Spleen (tissue), 11 donors: ENCODE measurements at regions not wholly inside any gene's neighbourhood (a gene's known extent, or its start where the extent isn't known, plus 50 kb on each side); places are given as distances from the start of the nearest gene placed in this dataset.

Experiments used
- DNase-seq: peaks from one replicate; pipeline ENCODE4 v3.0.0-alpha.2; 2020
- H3K27ac ChIP-seq, 8 donors: fragments of 200-600 bp; sonication (generic) in 7 of 8; 1 replicate in 4 of 8; 2 replicates in 4 of 8; pipeline versions ENCODE4 v1.5.0 to v1.8.0; 2016 to 2021; ENCODE audit warnings: inconsistent platforms in 4 of 8, mild to moderate bottlenecking in 4 of 8, moderate library complexity in 1 of 8
- H3K27me3 ChIP-seq, 7 donors: fragments of 200-600 bp; sonication (generic) in 6 of 7; replicated peaks in 1 of 7; 1 replicate in 4 of 7; 2 replicates in 3 of 7; pipeline versions ENCODE4 v1.5.0 to v1.8.0; 2016 to 2021; ENCODE audit warnings: inconsistent platforms in 3 of 7, mild to moderate bottlenecking in 1 of 7
- H3K36me3 ChIP-seq, 6 donors: fragments of 200-600 bp; sonication (generic) in 5 of 6; 1 replicate in 4 of 6; 2 replicates in 2 of 6; pipeline versions ENCODE4 v1.5.0 to v1.8.0; 2016 to 2021; ENCODE audit warnings: inconsistent platforms in 2 of 6
- H3K4me1 ChIP-seq, 6 donors: fragments of 200-600 bp; sonication (generic) in 5 of 6; 1 replicate in 3 of 6; 2 replicates in 3 of 6; pipeline versions ENCODE4 v1.5.0 to v1.8.0; 2016 to 2021; ENCODE audit warnings: inconsistent platforms in 3 of 6
- H3K4me3 ChIP-seq, 8 donors: fragments of 200-600 bp; sonication (generic) in 7 of 8; 1 replicate in 4 of 8; 2 replicates in 4 of 8; pipeline versions ENCODE4 v1.5.0 to v1.8.0; 2016 to 2021; ENCODE audit warnings: inconsistent platforms in 4 of 8, mild to moderate bottlenecking in 4 of 8, moderate library complexity in 2 of 8
- H3K9me3 ChIP-seq, 8 donors: fragments of 200-600 bp; sonication (generic) in 7 of 8; 1 replicate in 4 of 8; 2 replicates in 4 of 8; pipeline versions ENCODE4 v1.5.0 to v1.8.0; 2016 to 2021; ENCODE audit warnings: inconsistent platforms in 4 of 8
- CTCF ChIP-seq, 11 experiments: fragments of 200-600 bp in 7 of 11; fragments of 450-650 bp in 4 of 11; sonication (generic) in 4 of 11; IDR thresholded peaks in 8 of 11; conservative IDR thresholded peaks in 3 of 11; 1 replicate in 7 of 11; 2 replicates in 4 of 11; pipeline versions ENCODE4 v1.4.0 to v1.8.0; 2016 to 2021; ENCODE audit warnings: antibody characterized with exemption in 11 of 11, inconsistent platforms in 4 of 11, mild to moderate bottlenecking in 1 of 11
- POLR2A ChIP-seq, 3 donors: fragments of 450-650 bp; IDR thresholded peaks; one replicate each; pipeline ENCODE4 v1.5.1; 2017; ENCODE audit warnings: antibody characterized with exemption in 3 of 3, mild to moderate bottlenecking in 1 of 3
- POLR2AphosphoS5 ChIP-seq, 3 donors: sonication (generic); formaldehyde crosslinking; IDR thresholded peaks; one replicate each; pipeline ENCODE4 v1.5.1; 2017; ENCODE audit warnings: antibody characterized with exemption in 3 of 3
- WGBS, 5 donors: extraction: QIAGEN DNeasy Blood & Tissue Kit in 3 of 5; methylation state at CpG; one replicate each; pipeline versions ENCODE4 v1.1.5 to v1.1.7; 2013 to 2018; 5-methylcytosine and 5-hydroxymethylcytosine counted together
- intact Hi-C: fragments of 100-400 bp; cut with DNase I; formaldehyde crosslinking; loops from one replicate; pipeline ENCODE4 v1.15.0; 2023; ENCODE audit warnings: low total_unique reads
- donor health status: healthy with polysubstance abuse.
- donor health status: DM: no; HTN: no; CAD: no; lungs with moderate emphysema.
- donor health status: DM: no; HTN: no; CAD: no.
- donor health status: Bipolar disorder and iron deficiency.
- donor health status: healthy.
- donor health status: DM: no; HTN: no; CAD: no.
- donor health status: DM: yes; HTN: yes; CAD: no.

- Histone ChIP-seq H3K9me3 (peaks cover 0 to 9% (median 0%) of the 10 kb centered on the region in 8 donors), H3K4me3 (no peak overlapping the region), H3K4me1 (no peaks in the 10 kb centered on the region), H3K27ac (no peak overlapping the region), H3K27me3 (no peaks in the 10 kb centered on the region), H3K36me3 (no peaks in the 10 kb centered on the region)
- WGBS, 5 donors, result 82 to 89% (median 86%) methylated on average over 8 of the region's 8 CpGs
- TF ChIP-seq CTCF (IDR thresholded peaks at IDR 0.05 in 8 of 11, conservative IDR thresholded peaks at IDR 0.05 in 3 of 11) (no peak), POLR2A (IDR thresholded peaks at IDR 0.05) (no peak), POLR2AphosphoS5 (IDR thresholded peaks at IDR 0.05) (no peak)
- intact Hi-C loops, result no loop called here
- no peak for DNase-seq
Measured at GRCh38 chr11:28760676-28761390, 652.6 kb downstream of the METTL15 start.

- TF ChIP-seq POLR2AphosphoS5 (IDR thresholded peaks at IDR 0.05), result no peak
- TF ChIP-seq POLR2A (IDR thresholded peaks at IDR 0.05), result no peak
- no peak for TF ChIP-seq CTCF (IDR thresholded peaks at IDR 0.05 in 8 of 11, conservative IDR thresholded peaks at IDR 0.05 in 3 of 11)
- no peaks in the 10 kb centered on the region for H3K4me1 ChIP-seq
- H3K9me3 ChIP-seq, result no peaks in the 10 kb centered on the region
- no peak overlapping the region for H3K4me3 ChIP-seq
- intact Hi-C loops, result no loop called here
- H3K27ac ChIP-seq, result no peak overlapping the region
- H3K27me3 ChIP-seq, result no peaks in the 10 kb centered on the region
- DNase-seq, result no peak
- H3K36me3 ChIP-seq, result no peaks in the 10 kb centered on the region
Measured at GRCh38 chr11:28759311-28759710, 651.1 kb downstream of the METTL15 start.

- DNase-seq, result no peak
- Histone ChIP-seq H3K9me3 (no peaks in the 10 kb centered on the region), H3K4me3 (no peak overlapping the region), H3K27me3 (no peaks in the 10 kb centered on the region), H3K36me3 (no peaks in the 10 kb centered on the region), H3K4me1 (no peaks in the 10 kb centered on the region), H3K27ac (no peak overlapping the region)
- TF ChIP-seq POLR2AphosphoS5 (IDR thresholded peaks at IDR 0.05), result no peak
- TF ChIP-seq CTCF (IDR thresholded peaks at IDR 0.05 in 8 of 11, conservative IDR thresholded peaks at IDR 0.05 in 3 of 11), result no peak
- no peak for TF ChIP-seq POLR2A (IDR thresholded peaks at IDR 0.05)
- intact Hi-C loops, result no loop called here
- WGBS, 5 donors, result 75 to 85% (median 82%) methylated on average over 5 of the region's 5 CpGs
Measured at GRCh38 chr11:28757725-28758515, 649.7 kb downstream of the METTL15 start.

- no peak for DNase-seq
- no peaks in the 10 kb centered on the region for H3K4me1 ChIP-seq
- H3K4me3 ChIP-seq, result no peak overlapping the region
- no peaks in the 10 kb centered on the region for H3K9me3 ChIP-seq
- no peaks in the 10 kb centered on the region for H3K27me3 ChIP-seq
- 60 to 81% (median 65%) methylated on average over 1 of the region's 1 CpG for WGBS, 5 donors
- intact Hi-C loops, result no loop called here
- no peak for TF ChIP-seq POLR2AphosphoS5 (IDR thresholded peaks at IDR 0.05)
- no peak for TF ChIP-seq POLR2A (IDR thresholded peaks at IDR 0.05)
- no peak for TF ChIP-seq CTCF (IDR thresholded peaks at IDR 0.05 in 8 of 11, conservative IDR thresholded peaks at IDR 0.05 in 3 of 11)
- H3K27ac ChIP-seq, result no peak overlapping the region
- H3K36me3 ChIP-seq, result no peaks in the 10 kb centered on the region
Measured at GRCh38 chr11:28756977-28757376, 648.8 kb downstream of the METTL15 start.
